DND-41 (cell line): ENCODE measurements at regions not wholly inside any gene's neighbourhood (a gene's known extent, or its start where the extent isn't known, plus 50 kb on each side); places are given as distances from the start of the nearest gene placed in this dataset.

Experiments
- ATAC-seq: fragments of 200-7000 bp; cut with Tn5 transposase; 3 replicates; pipeline ENCODE4 v1.9.1; 2021; ENCODE audit warnings: low read depth; ENCODE audit not compliant: insufficient read depth
- DNase-seq: peaks from one replicate; pipeline ENCODE4 v3.0.0-alpha.2; 2020
- H2AFZ ChIP-seq: 2 replicates; pipeline ENCODE4 v1.6.0; 2012; ENCODE audit warnings: low read depth, low read length
- H3K27ac ChIP-seq: 2 replicates; pipeline ENCODE4 v1.5.1; 2012; ENCODE audit warnings: low read length, inconsistent platforms
- H3K27me3 ChIP-seq: fragments of 200-600 bp; sonication (generic); 2 replicates; pipeline ENCODE4 v1.6.0; 2012; ENCODE audit warnings: low read length, mild to moderate bottlenecking, inconsistent platforms; ENCODE audit not compliant: insufficient read depth, poor library complexity
- H3K36me3 ChIP-seq: 2 replicates; pipeline ENCODE4 v1.5.1; 2012; ENCODE audit warnings: low read length, inconsistent platforms; ENCODE audit not compliant: insufficient read depth
- H3K4me1 ChIP-seq: 2 replicates; pipeline ENCODE4 v1.5.1; 2012; ENCODE audit warnings: mild to moderate bottlenecking, low read length; ENCODE audit not compliant: insufficient read depth
- H3K4me2 ChIP-seq: 2 replicates; pipeline ENCODE4 v1.6.0; 2012; ENCODE audit warnings: mild to moderate bottlenecking, moderate library complexity, low read length, inconsistent platforms; ENCODE audit not compliant: insufficient read depth
- H3K4me3 ChIP-seq, 2 experiments: fragments of 200-600 bp in 1 of 2; shearing (Covaris generic) in 1 of 2; 2 replicates each; pipeline ENCODE4 v1.5.1; 2012 to 2016; ENCODE audit warnings: inconsistent platforms in 2 of 2, low read length in 2 of 2, mild to moderate bottlenecking in 2 of 2, low read depth in 1 of 2, moderate library complexity in 1 of 2
- H3K79me2 ChIP-seq: 2 replicates; pipeline ENCODE4 v1.6.0; 2012; ENCODE audit warnings: low read length, inconsistent platforms; ENCODE audit not compliant: insufficient read depth
- H3K9ac ChIP-seq: 2 replicates; pipeline ENCODE4 v1.6.0; 2012; ENCODE audit warnings: low read depth, mild to moderate bottlenecking, inconsistent platforms, low read length, moderate library complexity
- H3K9me3 ChIP-seq: 2 replicates; pipeline ENCODE4 v1.5.1; 2012; ENCODE audit warnings: low read length, moderate library complexity, mild to moderate bottlenecking, inconsistent platforms; ENCODE audit not compliant: insufficient read depth, severe bottlenecking
- H4K20me1 ChIP-seq: 2 replicates; pipeline ENCODE4 v1.6.0; 2012; ENCODE audit warnings: low read length; ENCODE audit not compliant: insufficient read depth
- EZH2 ChIP-seq: IDR thresholded peaks from 3 replicates; pipeline ENCODE4 v1.6.1; 2012; ENCODE audit warnings: borderline replicate concordance, low read depth, mild to moderate bottlenecking, moderate library complexity, low read length, inconsistent platforms; ENCODE audit not compliant: severe bottlenecking
- TF ChIP-seq, protein P1 (sequence below): IDR thresholded peaks from 2 replicates; pipeline ENCODE4 v1.5.1; 2012; ENCODE audit warnings: borderline replicate concordance, low read length, moderate library complexity, mild to moderate bottlenecking; ENCODE audit not compliant: poor library complexity, severe bottlenecking; ENCODE audit errors: extremely low read depth

DNA sequence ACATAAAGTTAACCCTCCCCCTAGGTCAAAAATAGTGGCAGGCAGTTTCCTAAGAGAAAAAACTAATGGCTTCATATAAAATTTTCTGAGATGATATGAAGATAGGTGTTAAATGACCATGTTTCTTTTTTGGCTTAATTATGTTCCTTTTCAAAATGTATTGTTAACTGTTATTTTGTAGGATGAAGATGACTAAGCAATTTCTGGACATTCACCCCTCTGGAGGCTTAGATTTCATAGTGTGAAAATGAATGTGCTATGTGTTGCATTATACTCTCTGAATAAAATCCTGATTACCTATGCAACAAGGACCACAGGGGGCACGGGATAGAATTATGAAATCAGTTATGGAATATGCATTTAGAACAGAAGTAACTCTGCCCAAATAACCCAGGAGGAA lies 233.5 kb downstream of the MRPS30 start:
- no peaks in the 10 kb centered on the region for H3K9me3 ChIP-seq
- H3K4me3 ChIP-seq, result no peak overlapping the region
- H3K4me2 ChIP-seq, result no peak overlapping the region
- no peak overlapping the region for H3K9ac ChIP-seq
- no peaks in the 10 kb centered on the region for H3K36me3 ChIP-seq
- no peaks in the 10 kb centered on the region for H3K4me1 ChIP-seq
- H3K27me3 ChIP-seq, result no peaks in the 10 kb centered on the region
- no peak for TF ChIP-seq EZH2
- TF ChIP-seq, protein P1, sequence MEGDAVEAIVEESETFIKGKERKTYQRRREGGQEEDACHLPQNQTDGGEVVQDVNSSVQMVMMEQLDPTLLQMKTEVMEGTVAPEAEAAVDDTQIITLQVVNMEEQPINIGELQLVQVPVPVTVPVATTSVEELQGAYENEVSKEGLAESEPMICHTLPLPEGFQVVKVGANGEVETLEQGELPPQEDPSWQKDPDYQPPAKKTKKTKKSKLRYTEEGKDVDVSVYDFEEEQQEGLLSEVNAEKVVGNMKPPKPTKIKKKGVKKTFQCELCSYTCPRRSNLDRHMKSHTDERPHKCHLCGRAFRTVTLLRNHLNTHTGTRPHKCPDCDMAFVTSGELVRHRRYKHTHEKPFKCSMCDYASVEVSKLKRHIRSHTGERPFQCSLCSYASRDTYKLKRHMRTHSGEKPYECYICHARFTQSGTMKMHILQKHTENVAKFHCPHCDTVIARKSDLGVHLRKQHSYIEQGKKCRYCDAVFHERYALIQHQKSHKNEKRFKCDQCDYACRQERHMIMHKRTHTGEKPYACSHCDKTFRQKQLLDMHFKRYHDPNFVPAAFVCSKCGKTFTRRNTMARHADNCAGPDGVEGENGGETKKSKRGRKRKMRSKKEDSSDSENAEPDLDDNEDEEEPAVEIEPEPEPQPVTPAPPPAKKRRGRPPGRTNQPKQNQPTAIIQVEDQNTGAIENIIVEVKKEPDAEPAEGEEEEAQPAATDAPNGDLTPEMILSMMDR, result no peak
- H3K79me2 ChIP-seq, result no peaks in the 10 kb centered on the region
- ATAC-seq, result no peak
- no peak for DNase-seq
- no peak overlapping the region for H3K27ac ChIP-seq
- no peaks in the 10 kb centered on the region for H4K20me1 ChIP-seq
- no peak overlapping the region for H2AFZ ChIP-seq

- H3K27me3 ChIP-seq, result no peaks in the 10 kb centered on the region
- H2AFZ ChIP-seq, result no peak overlapping the region
- no peaks in the 10 kb centered on the region for H3K79me2 ChIP-seq
- H3K27ac ChIP-seq, result no peak overlapping the region
- H3K9ac ChIP-seq, result no peak overlapping the region
- DNase-seq (no peak), ATAC-seq (no peak)
- no peak overlapping the region for H3K4me2 ChIP-seq
- no peaks in the 10 kb centered on the region for H3K9me3 ChIP-seq
- no peaks in the 10 kb centered on the region for H4K20me1 ChIP-seq
- no peaks in the 10 kb centered on the region for H3K4me1 ChIP-seq
- TF ChIP-seq, protein P1, result no peak
- TF ChIP-seq EZH2, result no peak
- no peak overlapping the region for H3K4me3 ChIP-seq
- no peaks in the 10 kb centered on the region for H3K36me3 ChIP-seq
Measured at GRCh38 chr5:45057564-45057963, 248.8 kb downstream of the MRPS30 start.

GRCh38 chr5:45060724-45061123 lies 252.0 kb downstream of the MRPS30 start:
- Histone ChIP-seq H4K20me1 (no peaks in the 10 kb centered on the region), H3K27me3 (no peaks in the 10 kb centered on the region), H2AFZ (no peak overlapping the region), H3K9me3 (no peaks in the 10 kb centered on the region), H3K27ac (no peak overlapping the region), H3K4me1 (no peaks in the 10 kb centered on the region), H3K4me3 (no peak overlapping the region), H3K36me3 (no peaks in the 10 kb centered on the region), H3K4me2 (no peak overlapping the region), H3K79me2 (no peaks in the 10 kb centered on the region), H3K9ac (no peak overlapping the region)
- ATAC-seq (no peak), DNase-seq (no peak)
- TF ChIP-seq EZH2, result no peak

DNA sequence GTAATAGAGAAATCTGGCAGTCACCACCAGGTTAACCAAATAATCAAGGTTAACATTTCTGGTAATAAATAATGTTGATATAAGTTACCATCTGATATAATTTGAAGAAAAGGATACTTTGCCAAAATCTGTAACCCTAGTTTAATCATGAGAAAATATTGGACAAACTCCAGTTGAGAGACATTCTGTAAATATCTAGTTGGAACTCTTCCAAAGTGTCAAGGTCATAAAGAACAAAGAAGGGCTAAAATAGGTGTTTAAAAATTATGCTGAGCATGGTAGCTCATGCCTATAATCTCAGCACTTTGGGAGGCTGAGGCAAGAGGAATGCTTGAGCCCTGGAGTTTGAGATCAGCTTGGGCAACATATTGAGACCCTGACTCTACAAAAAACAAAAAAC lies 253.3 kb downstream of the MRPS30 start:
- Histone ChIP-seq H4K20me1 (no peaks in the 10 kb centered on the region), H3K36me3 (no peaks in the 10 kb centered on the region), H3K4me3 (no peak overlapping the region), H3K9ac (no peak overlapping the region), H3K9me3 (no peaks in the 10 kb centered on the region), H3K27ac (no peak overlapping the region), H3K4me1 (no peaks in the 10 kb centered on the region), H3K4me2 (no peak overlapping the region), H3K27me3 (no peaks in the 10 kb centered on the region), H2AFZ (no peak overlapping the region), H3K79me2 (no peaks in the 10 kb centered on the region)
- ATAC-seq (no peak), DNase-seq (no peak)
- TF ChIP-seq, protein P1, result no peak
- TF ChIP-seq EZH2, result no peak
